K562 (cell line): ENCODE measurements at regions not wholly inside any gene's neighbourhood (a gene's known extent, or its start where the extent isn't known, plus 50 kb on each side); places are given as distances from the start of the nearest gene placed in this dataset.

ENCODE experiments used
- BMI1 ChIP-seq: fragments of 150-350 bp; IDR thresholded peaks from 2 replicates; pipeline ENCODE4 v1.6.1; 2014; ENCODE audit warnings: low read length
- CBX8 ChIP-seq: fragments of 200-600 bp; sonication (generic); IDR thresholded peaks from 2 replicates; pipeline ENCODE4 v1.6.1; 2012; ENCODE audit warnings: borderline replicate concordance, mixed run types, low read depth, mild to moderate bottlenecking, moderate library complexity, mixed read lengths, low read length, control low read depth, inconsistent platforms; ENCODE audit not compliant: poor library complexity, severe bottlenecking; ENCODE audit errors: extremely low read depth
- HDAC8 ChIP-seq: fragments of 450-650 bp; IDR thresholded peaks from 2 replicates; pipeline ENCODE4 v1.6.1; 2016; ENCODE audit warnings: mild to moderate bottlenecking, missing genetic modification characterization, moderate library complexity, missing compliant biosample characterization
- RAD21 ChIP-seq, 2 experiments: fragments of 250-450 bp in 1 of 2; fragments of 450-650 bp in 1 of 2; sonication (Bioruptor Pico) in 1 of 2; formaldehyde crosslinking in 1 of 2; IDR thresholded peaks in 1 of 2; conservative IDR thresholded peaks in 1 of 2; 2 replicates each; pipeline versions ENCODE4 v1.4.0 to v1.8.0; 2020 to 2022; ENCODE audit warnings: mild to moderate bottlenecking in 2 of 2, moderate library complexity in 1 of 2
- RBM34 ChIP-seq: fragments of 200-400 bp; formaldehyde crosslinking; IDR thresholded peaks from 2 replicates; pipeline ENCODE4 v1.6.1; 2018; ENCODE audit warnings: low read length, borderline replicate concordance; ENCODE audit not compliant: insufficient read depth
- SFPQ ChIP-seq: fragments of 200-400 bp; formaldehyde crosslinking; IDR thresholded peaks from 2 replicates; pipeline ENCODE4 v1.6.1; 2017; ENCODE audit warnings: mild to moderate bottlenecking, low read depth, low read length, moderate library complexity

- TF ChIP-seq SFPQ (no peak), RBM34 (no peak), RAD21 (CRISPR knock-in tag; conservative IDR thresholded peaks at IDR 0.05 in 1 of 2, IDR thresholded peaks at IDR 0.05 in 1 of 2) (no peak), HDAC8 (tag) (no peak), BMI1 (no peak), CBX8 (no peak)
These were observed 156.4 kb upstream of the TBL1X start for GRCh38 chrX:9308426-9308825.
